ENCODE measurements at regions not wholly inside any gene's neighbourhood (a gene's known extent, or its start where the extent isn't known, plus 50 kb on each side); places are given as distances from the start of the nearest gene placed in this dataset.
A peak's percentile ranks its signal among the peaks of the same experiment; 100 is the strongest.
"Not testable (repeated sequence)": the region's sequence is repeated elsewhere in the genome, so short reads cannot be mapped to it uniquely, and the experiment has no call there.

DNA sequence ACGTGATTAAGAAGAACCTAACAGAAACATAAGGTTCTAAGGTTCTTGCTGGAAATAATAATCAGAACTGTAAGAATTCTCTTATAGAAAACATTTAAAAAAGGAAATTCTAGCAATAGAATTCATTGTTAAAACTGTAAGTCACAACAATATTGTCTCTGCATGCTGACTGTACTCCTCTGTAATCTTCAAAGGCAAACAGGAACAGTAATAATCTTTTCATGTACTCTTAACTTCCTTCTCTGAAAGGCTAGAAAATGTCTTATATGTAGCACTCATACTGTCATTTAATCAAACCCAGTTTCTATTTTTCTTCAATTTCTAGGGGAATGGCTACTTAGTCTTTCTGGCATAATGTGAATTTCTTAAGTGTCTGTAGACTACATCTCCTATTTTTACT, 103.5 kb upstream of the AGAP9 start:
- DNase-seq (ENCODE audit: low spot score), result not testable (repeated sequence)

DNA sequence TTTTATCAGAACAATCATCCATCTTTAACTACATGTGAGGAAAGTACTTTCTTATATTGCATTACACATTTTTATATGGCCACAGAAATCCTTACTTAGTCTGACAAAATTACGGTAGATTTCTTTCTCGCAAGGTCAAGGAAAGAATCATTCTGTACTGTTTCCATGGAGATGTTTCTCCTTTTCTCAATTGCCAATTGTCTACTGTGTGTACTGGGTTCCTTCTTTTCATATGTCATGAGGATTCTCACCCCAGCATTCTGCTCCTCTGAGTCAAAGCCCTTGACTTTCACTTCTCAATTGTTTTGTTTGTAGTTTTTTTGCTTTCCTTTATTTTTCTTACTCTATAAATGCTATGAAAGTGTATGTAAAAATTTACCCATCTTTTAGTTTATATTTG, 99.3 kb upstream of the AGAP9 start:
- DNase-seq (ENCODE audit: low spot score), result peak; percentile 71

DNA sequence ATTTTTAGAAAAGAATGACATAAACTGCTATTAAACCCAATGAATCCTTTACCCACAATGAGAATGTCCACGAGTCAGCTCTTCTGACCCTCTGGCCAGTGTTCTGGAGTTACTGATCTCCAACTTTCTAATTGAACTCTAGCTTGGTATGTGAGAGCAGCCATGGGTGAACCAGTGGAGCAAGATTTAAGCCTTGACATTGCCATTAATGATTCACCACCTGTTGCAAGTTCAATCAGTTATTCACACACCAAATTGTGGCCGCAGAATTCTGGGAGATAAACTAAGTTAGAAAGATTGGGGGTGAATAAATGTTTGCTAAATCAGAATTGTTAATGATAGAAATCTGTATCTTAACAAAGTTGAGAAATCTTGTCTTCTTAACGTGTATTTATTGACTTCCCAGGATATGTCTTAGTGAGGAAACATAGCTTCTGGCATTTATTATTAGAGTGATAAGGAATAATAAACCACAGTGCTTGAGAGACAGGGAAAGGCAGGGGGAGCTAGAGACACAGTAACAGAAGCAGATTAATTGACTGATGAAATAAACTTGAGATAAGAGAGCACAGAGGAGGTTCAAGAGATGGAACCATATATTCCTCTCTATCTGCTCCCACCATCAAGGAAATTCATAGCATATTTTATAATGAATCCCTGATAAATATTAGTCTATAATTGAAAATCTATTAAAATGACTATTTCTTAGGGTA, 96.0 kb upstream of the AGAP9 start:
- peak; percentile 57 for DNase-seq (ENCODE audit: low spot score)

DNA sequence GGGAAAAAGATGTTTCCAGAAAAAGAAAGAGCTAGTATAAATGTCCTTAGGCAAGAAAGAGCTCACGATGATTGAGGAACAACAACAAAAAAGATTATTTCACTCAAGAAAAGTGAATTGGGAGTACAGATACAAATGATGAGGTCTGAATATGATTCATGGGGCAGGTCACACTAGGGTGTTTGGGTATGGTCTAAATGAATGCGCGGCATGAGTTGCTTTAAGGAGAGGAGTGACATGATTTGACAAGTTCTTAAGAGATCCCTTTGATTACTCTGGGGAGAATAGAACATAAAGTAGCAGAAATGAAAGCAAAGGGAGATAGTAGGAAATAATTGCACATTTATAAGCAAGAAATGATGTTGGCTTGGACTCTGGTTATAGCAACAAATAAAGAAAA, 85.9 kb upstream of the AGAP9 start:
- not testable (repeated sequence) for DNase-seq (ENCODE audit: low spot score)

DNA sequence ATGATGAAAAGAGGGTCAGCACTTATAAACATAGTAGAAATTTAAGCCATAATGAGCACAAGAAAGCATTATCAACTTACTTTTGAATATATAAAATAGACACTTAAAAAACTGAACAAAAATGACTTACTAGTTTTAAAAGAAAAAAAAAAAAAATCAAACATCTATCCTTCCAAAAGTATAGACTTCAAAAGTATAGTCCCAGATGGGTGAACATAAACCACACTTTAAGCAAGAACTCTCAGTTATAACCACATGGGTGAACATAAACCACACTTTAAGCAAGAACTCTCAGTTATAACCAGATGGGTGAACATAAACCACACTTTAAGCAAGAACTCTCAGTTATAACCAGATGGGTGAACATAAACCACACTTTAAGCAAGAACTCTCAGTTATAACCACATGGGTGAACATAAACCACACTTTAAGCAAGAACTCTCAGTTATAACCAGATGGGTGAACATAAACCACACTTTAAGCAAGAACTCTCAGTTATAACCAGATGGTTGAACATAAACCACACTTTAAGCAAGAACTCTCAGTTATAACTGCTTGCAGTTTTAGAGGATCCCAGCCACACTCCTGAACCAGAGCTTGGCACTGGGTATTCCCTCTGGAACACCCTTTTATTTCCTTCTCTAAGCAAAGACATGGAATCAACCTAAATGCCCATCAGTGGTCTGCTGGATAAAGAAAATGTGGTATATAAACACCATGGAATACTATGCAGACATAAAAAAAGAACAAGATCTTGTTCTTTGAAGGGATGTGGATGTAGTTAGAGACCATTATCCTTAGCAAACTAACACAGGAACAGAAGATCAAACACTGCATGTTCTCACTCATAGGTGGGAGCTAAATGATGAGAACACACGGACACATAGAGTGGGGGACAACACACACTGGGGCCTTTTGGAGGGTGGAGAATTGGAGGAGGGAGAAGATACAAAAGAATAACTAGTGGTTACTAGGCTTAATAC, 82.6 kb upstream of the AGAP9 start:
- DNase-seq (ENCODE audit: low spot score), result not testable (repeated sequence)

DNA sequence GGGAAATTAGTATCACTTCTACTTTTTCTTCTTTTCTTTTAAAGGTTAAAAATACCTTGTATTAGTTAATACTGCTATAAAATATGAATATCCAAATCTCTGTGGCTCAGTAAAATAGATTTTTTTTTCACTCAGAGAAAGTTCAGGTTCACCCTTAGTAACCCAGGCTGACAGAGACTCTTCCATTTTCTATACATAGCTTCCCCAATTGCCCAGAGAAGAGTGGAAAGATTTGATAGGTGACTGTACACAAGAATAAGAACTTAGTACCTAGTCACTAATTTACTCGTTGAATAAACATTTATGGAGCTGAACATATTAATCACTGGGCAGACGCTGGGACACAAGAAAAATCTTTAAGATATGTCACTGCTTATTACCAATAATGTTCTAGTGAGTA, 77.2 kb upstream of the AGAP9 start:
- not testable (repeated sequence) for DNase-seq (ENCODE audit: low spot score)

GRCh38 chr10:47600127-47600526, 76.7 kb upstream of the AGAP9 start:
- not testable (repeated sequence) for DNase-seq (ENCODE audit: low spot score)

DNA sequence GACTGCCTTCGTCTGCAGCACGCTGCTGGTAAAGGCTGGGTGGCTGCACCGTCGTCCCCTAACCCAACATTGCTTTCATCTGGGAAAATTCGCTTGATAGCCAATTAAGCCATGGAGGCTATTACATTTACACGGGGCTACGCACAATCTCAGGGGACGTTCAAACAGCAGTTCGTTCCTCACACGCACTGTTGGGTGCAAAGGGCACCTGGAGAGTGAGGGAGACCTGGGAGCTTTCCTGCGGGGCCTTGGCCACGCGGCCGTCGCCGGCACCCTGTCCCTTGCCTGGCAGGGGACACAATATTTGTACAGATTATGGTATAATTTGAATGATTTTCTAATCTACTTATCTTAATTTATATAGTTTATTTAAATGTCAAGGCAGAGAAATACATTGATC, 76.2 kb upstream of the AGAP9 start:
- DNase-seq (ENCODE audit: low spot score), result not testable (repeated sequence)

DNA sequence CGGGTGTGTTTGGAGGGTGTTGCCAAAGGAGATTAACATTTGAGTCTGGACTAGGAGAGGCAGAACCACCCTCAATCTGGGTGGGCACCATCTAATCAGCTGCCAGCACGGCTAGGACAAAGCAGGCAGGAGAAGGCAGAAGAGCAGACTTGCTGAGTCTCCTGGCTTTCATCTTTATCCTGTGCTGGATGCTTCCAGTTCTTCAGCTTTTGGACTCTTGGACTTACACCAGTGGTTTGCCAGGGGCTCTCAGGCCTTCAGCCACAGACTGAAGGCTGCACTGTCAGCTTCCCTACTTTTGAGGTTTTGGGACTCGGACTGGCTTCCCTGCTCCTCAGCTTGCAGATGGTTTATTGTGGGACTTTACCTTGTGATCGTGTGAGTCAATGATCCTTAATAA, 70.4 kb upstream of the AGAP9 start:
- DNase-seq (ENCODE audit: low spot score), result not testable (repeated sequence)

DNA sequence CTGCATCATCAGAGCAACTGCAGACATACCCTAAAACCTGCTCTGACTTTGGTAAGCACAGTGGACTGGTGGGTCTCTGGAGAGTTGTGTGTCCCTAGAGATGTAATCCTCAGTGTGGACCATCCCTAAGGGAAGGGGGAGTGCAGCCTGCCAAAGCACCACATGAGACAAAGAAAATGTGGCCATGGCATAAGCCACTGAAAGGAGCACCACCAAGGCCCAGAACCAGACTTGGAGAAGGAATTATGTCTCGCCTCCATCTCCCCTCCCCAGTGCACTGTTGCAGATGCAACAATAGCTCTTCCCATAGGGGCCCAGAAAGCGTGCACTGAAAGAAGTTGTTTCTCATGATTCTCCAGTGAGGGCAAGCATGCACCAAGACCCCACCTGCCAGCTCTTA, 69.7 kb upstream of the AGAP9 start:
- DNase-seq (ENCODE audit: low spot score), result not testable (repeated sequence)

DNA sequence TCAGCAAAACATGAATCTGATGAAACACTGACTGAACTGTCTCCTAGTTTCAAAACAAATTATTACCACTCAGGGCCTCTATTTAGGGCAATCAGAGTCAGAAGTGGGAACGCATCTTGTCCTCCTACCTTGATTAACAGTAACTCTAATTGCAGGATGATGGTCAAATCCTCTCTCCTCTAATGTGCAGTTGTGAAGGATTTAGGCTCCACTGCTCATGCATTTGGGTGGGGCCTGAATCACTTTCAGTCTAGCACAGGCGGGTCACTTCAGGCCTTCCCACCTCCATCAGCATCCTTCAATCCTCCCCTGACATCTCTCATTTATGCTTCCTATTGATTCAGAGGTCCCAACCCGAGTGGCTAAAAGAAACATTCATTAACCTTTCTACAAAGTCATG, 67.5 kb upstream of the AGAP9 start:
- DNase-seq (ENCODE audit: low spot score), result not testable (repeated sequence)

GRCh38 chr10:47590534-47590933, 67.1 kb upstream of the AGAP9 start:
- DNase-seq (ENCODE audit: low spot score), result peak; percentile 41

GRCh38 chr10:47582051-47582450, 58.6 kb upstream of the AGAP9 start:
- DNase-seq (ENCODE audit: low spot score), result not testable (repeated sequence)

DNA sequence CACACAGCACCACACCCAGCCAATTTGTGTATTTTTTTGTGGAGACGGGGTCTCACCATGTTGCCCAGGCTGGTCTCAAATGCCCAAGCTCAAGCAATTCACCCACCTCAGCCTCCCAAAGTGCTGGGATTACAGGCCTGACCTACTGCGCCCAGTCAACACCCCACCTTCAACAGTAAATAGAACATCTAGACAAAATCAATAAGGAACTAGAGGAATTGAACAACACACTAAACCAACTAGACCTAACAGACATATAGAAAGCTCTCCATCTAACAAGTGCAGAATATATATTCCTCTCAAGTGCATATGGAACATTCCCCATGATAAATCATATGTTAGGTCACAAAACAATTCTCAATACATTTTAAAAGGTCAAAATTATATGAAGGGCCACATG, 56.6 kb upstream of the AGAP9 start:
- DNase-seq (ENCODE audit: low spot score), result not testable (repeated sequence)

DNA sequence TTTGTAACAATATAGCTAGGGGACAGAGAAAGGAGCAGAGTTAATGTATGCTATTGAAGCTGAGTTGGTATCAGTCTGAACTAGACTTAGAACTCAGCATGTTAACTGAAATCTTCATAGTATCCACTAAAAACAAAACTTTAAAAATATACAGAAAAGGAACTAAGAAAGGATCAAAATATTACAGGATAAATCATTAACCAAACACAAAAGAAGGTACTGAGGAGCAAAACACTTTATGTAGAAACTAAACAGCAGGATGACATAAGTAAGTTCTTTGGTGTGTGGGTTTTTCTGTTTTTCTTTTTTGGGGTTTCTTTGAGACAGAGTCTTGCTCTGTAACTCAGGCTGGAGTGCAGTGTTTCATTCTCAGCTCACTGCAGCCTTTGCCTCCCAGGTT, 55.1 kb upstream of the AGAP9 start:
- not testable (repeated sequence) for DNase-seq (ENCODE audit: low spot score)

Measured in pons (tissue), 1 donor.